ENCODE measurements at regions not wholly inside any gene's neighbourhood (a gene's known extent, or its start where the extent isn't known, plus 50 kb on each side); places are given as distances from the start of the nearest gene placed in this dataset.
A peak's percentile ranks its signal among the peaks of the same experiment; 100 is the strongest.

GRCh38 chr3:111244760-111245159 lies 173.1 kb downstream of the NECTIN3 start:
- DNase-seq (ENCODE audit: low read depth) = no peak
- no peak for TF ChIP-seq CTCF (conservative IDR thresholded peaks at IDR 0.05; ENCODE audit: control insufficient read depth, insufficient read depth, low read depth, low read length)
- H3K4me3 ChIP-seq (ENCODE audit: control insufficient read depth, low read depth, low read length) = no peak overlapping the region

GRCh38 chr3:111246967-111247760 lies 175.5 kb downstream of the NECTIN3 start:
- TF ChIP-seq CTCF (conservative IDR thresholded peaks at IDR 0.05; ENCODE audit: control insufficient read depth, insufficient read depth, low read depth, low read length) = no peak
- peak; percentile 82 for DNase-seq (ENCODE audit: low read depth)
- no peak overlapping the region for H3K4me3 ChIP-seq (ENCODE audit: control insufficient read depth, low read depth, low read length)

- no peak for TF ChIP-seq CTCF (conservative IDR thresholded peaks at IDR 0.05; ENCODE audit: control insufficient read depth, insufficient read depth, low read depth, low read length)
- no peak for DNase-seq (ENCODE audit: low read depth)
- H3K4me3 ChIP-seq (ENCODE audit: control insufficient read depth, low read depth, low read length) = no peak overlapping the region
Observed at GRCh38 chr3:111248406-111248805, 176.8 kb downstream of the NECTIN3 start.

GRCh38 chr3:111249421-111249820 lies 177.8 kb downstream of the NECTIN3 start:
- H3K4me3 ChIP-seq (ENCODE audit: control insufficient read depth, low read depth, low read length) = no peak overlapping the region
- DNase-seq (ENCODE audit: low read depth) = no peak
- no peak for TF ChIP-seq CTCF (conservative IDR thresholded peaks at IDR 0.05; ENCODE audit: control insufficient read depth, insufficient read depth, low read depth, low read length)

GRCh38 chr3:111252779-111253178 lies 181.2 kb downstream of the NECTIN3 start:
- no peak overlapping the region for H3K4me3 ChIP-seq (ENCODE audit: control insufficient read depth, low read depth, low read length)
- TF ChIP-seq CTCF (conservative IDR thresholded peaks at IDR 0.05; ENCODE audit: control insufficient read depth, insufficient read depth, low read depth, low read length) = peak; percentile 12
- DNase-seq (ENCODE audit: low read depth) = peak; percentile 66

GRCh38 chr3:111253733-111254132 lies 182.1 kb downstream of the NECTIN3 start:
- no peak for DNase-seq (ENCODE audit: low read depth)
- no peak overlapping the region for H3K4me3 ChIP-seq (ENCODE audit: control insufficient read depth, low read depth, low read length)
- TF ChIP-seq CTCF (conservative IDR thresholded peaks at IDR 0.05; ENCODE audit: control insufficient read depth, insufficient read depth, low read depth, low read length) = no peak

Measured in fibroblast of mammary gland (primary cell).